H1 (cell line): ENCODE measurements at regions not wholly inside any gene's neighbourhood (a gene's known extent, or its start where the extent isn't known, plus 50 kb on each side); places are given as distances from the start of the nearest gene placed in this dataset.

ENCODE experiments used
- CTCF ChIA-PET: fragments of 300-600 bp; sonication (Branson Sonifier 250); formaldehyde crosslinking; loops from one replicate; lab custom pipeline; 2021; ENCODE audit not compliant: partially characterized antibody; lab: Charles Lee
- POLR2A ChIA-PET: fragments of 300-600 bp; sonication (Branson Sonifier 250); formaldehyde crosslinking; loops from one replicate; lab custom pipeline; 2021; ENCODE audit warnings: inconsistent platforms; ENCODE audit not compliant: partially characterized antibody; lab: Charles Lee
- DNase-seq, 2 experiments: peaks; one replicate each; pipeline versions ENCODE4 v3.0.0 to v3.0.0-alpha.2; 2010 to 2022; ENCODE audit warnings: low spot score in 2 of 2, low read depth in 1 of 2, mixed read lengths in 1 of 2
- FAIRE-seq: peaks from 2 replicates; lab custom pipeline; 2011; peaks lifted over from hg19 to GRCh38; lab: Jason Lieb, UNC
- H2AFZ ChIP-seq: 2 replicates; pipeline ENCODE4 v1.8.1; 2012; ENCODE audit warnings: low read length, inconsistent platforms
- H2AK5ac ChIP-seq: 2 replicates; pipeline ENCODE4 v1.6.1; 2013; ENCODE audit warnings: low read depth, low read length
- H2BK120ac ChIP-seq: replicated peaks from 2 replicates; pipeline ENCODE3; 2013; ENCODE audit warnings: low read depth, low read length, inconsistent platforms
- H2BK12ac ChIP-seq: 2 replicates; pipeline ENCODE4 v1.6.1; 2013; ENCODE audit warnings: low read depth, low read length
- H2BK15ac ChIP-seq: 2 replicates; pipeline ENCODE4 v1.6.1; 2013; ENCODE audit warnings: low read length
- H2BK20ac ChIP-seq: 2 replicates; pipeline ENCODE4 v1.6.1; 2013; ENCODE audit warnings: low read length
- H2BK5ac ChIP-seq: 2 replicates; pipeline ENCODE4 v1.6.1; 2013; ENCODE audit warnings: low read depth, low read length
- H3K14ac ChIP-seq: 2 replicates; pipeline ENCODE4 v1.6.1; 2013; ENCODE audit warnings: inconsistent platforms; ENCODE audit not compliant: insufficient read length
- H3K18ac ChIP-seq: 2 replicates; pipeline ENCODE4 v1.6.1; 2013; ENCODE audit warnings: low read length; ENCODE audit errors: extremely low read depth
- H3K23ac ChIP-seq: 2 replicates; pipeline ENCODE4 v1.6.1; 2013; ENCODE audit warnings: inconsistent platforms; ENCODE audit not compliant: insufficient read length
- H3K23me2 ChIP-seq: 2 replicates; pipeline ENCODE4 v1.6.1; 2013; ENCODE audit warnings: low read depth, low read length
- H3K27ac ChIP-seq: 2 replicates; pipeline ENCODE4 v1.6.1; 2011; ENCODE audit warnings: low read depth, low read length, inconsistent platforms
- H3K27me3 ChIP-seq, 4 experiments: replicated peaks in 1 of 4; 1 replicate in 1 of 4; 2 replicates in 3 of 4; pipeline versions ENCODE4 v1.6.1 to v1.8.1; 2011 to 2013; ENCODE audit warnings: low read length in 3 of 4, mild to moderate bottlenecking in 3 of 4, inconsistent platforms in 2 of 4, mixed read lengths in 2 of 4, moderate library complexity in 1 of 4; ENCODE audit not compliant: control insufficient read depth in 3 of 4, insufficient read depth in 3 of 4; ENCODE audit errors: extremely low read depth in 1 of 4
- H3K36me3 ChIP-seq, 4 experiments: 2 replicates each; pipeline versions ENCODE4 v1.6.1 to v1.8.1; 2011 to 2013; ENCODE audit warnings: mild to moderate bottlenecking in 4 of 4, low read length in 3 of 4, moderate library complexity in 2 of 4, control low read depth in 1 of 4, inconsistent platforms in 1 of 4; ENCODE audit not compliant: insufficient read depth in 4 of 4, control insufficient read depth in 2 of 4
- H3K4ac ChIP-seq: replicated peaks from 2 replicates; pipeline ENCODE3; 2013; ENCODE audit warnings: low read length, low read depth, mixed read lengths, inconsistent platforms; ENCODE audit not compliant: insufficient read length
- H3K4me1 ChIP-seq, 4 experiments: replicated peaks in 1 of 4; 1 replicate in 1 of 4; 2 replicates in 3 of 4; pipeline versions ENCODE4 v1.6.1 to v1.8.1; 2011 to 2013; ENCODE audit warnings: low read length in 3 of 4, inconsistent platforms in 2 of 4, mixed read lengths in 1 of 4; ENCODE audit not compliant: insufficient read depth in 4 of 4, control insufficient read depth in 3 of 4
- H3K4me2 ChIP-seq, 2 experiments: 2 replicates each; pipeline versions ENCODE4 v1.6.1 to v1.8.1; 2011 to 2013; ENCODE audit warnings: low read depth in 2 of 2, low read length in 2 of 2, control low read depth in 1 of 2, inconsistent platforms in 1 of 2, mild to moderate bottlenecking in 1 of 2; ENCODE audit not compliant: insufficient read depth in 1 of 2
- H3K4me3 ChIP-seq, 4 experiments: fragments of 200-600, 300-600 bp in 1 of 4; sonication (generic), shearing (Covaris generic), sonication (Bioruptor Twin) in 1 of 4; 2 replicates each; pipeline versions ENCODE4 v1.5.1 to v1.8.1; 2011 to 2016; ENCODE audit warnings: low read length in 4 of 4, low read depth in 3 of 4, control low read depth in 2 of 4, inconsistent platforms in 2 of 4, mild to moderate bottlenecking in 2 of 4, mixed read lengths in 1 of 4, moderate library complexity in 1 of 4; ENCODE audit not compliant: insufficient read depth in 2 of 4; ENCODE audit errors: extremely low read depth in 1 of 4
- H3K56ac ChIP-seq: replicated peaks from 2 replicates; pipeline ENCODE3; 2013; ENCODE audit warnings: low read depth, mild to moderate bottlenecking, mixed read lengths, low read length, inconsistent platforms; ENCODE audit not compliant: insufficient read length
- H3K79me1 ChIP-seq: 2 replicates; pipeline ENCODE4 v1.6.1; 2013; ENCODE audit warnings: low read depth, low read length, control low read depth
- H3K79me2 ChIP-seq, 2 experiments: 2 replicates each; pipeline versions ENCODE4 v1.6.1 to v1.8.1; 2012 to 2013; ENCODE audit warnings: low read length in 2 of 2, mild to moderate bottlenecking in 2 of 2, inconsistent platforms in 1 of 2; ENCODE audit not compliant: insufficient read depth in 2 of 2, control insufficient read depth in 1 of 2
- H3K9ac ChIP-seq, 4 experiments: replicated peaks in 1 of 4; 1 replicate in 1 of 4; 2 replicates in 3 of 4; pipeline versions ENCODE4 v1.6.1 to v1.8.1; 2011 to 2013; ENCODE audit warnings: low read depth in 3 of 4, low read length in 3 of 4, control low read depth in 2 of 4, mild to moderate bottlenecking in 2 of 4, moderate library complexity in 2 of 4, inconsistent platforms in 1 of 4; ENCODE audit errors: extremely low read depth in 1 of 4
- H3K9me3 ChIP-seq, 2 experiments: 2 replicates each; pipeline versions ENCODE4 v1.6.1 to v1.8.1; 2012 to 2013; ENCODE audit warnings: mild to moderate bottlenecking in 2 of 2, moderate library complexity in 2 of 2, control low read depth in 1 of 2, inconsistent platforms in 1 of 2, low read depth in 1 of 2, low read length in 1 of 2, mixed read lengths in 1 of 2; ENCODE audit not compliant: insufficient read depth in 2 of 2
- H4K20me1 ChIP-seq, 2 experiments: replicated peaks in 1 of 2; 2 replicates each; pipeline versions ENCODE3 to v1.8.1; 2011 to 2013; ENCODE audit warnings: inconsistent platforms in 2 of 2, low read length in 2 of 2, mild to moderate bottlenecking in 1 of 2; ENCODE audit not compliant: insufficient read depth in 2 of 2, control insufficient read depth in 1 of 2
- H4K5ac ChIP-seq: 2 replicates; pipeline ENCODE4 v1.6.1; 2013; ENCODE audit warnings: low read length, low read depth, mixed read lengths, inconsistent platforms; ENCODE audit not compliant: insufficient read length
- H4K8ac ChIP-seq: 2 replicates; pipeline ENCODE4 v1.8.0; 2013; ENCODE audit warnings: mild to moderate bottlenecking, moderate library complexity, low read length, inconsistent platforms; ENCODE audit not compliant: insufficient read depth; ENCODE audit errors: extremely low read depth
- H4K91ac ChIP-seq: replicated peaks from 2 replicates; pipeline ENCODE3; 2013; ENCODE audit warnings: low read length, mixed read lengths, inconsistent platforms; ENCODE audit not compliant: insufficient read length
- ATF3 ChIP-seq: IDR thresholded peaks from 2 replicates; pipeline ENCODE4 v1.6.1; 2011; ENCODE audit warnings: low read depth, mild to moderate bottlenecking, low read length; ENCODE audit not compliant: insufficient read depth
- CEBPB ChIP-seq: IDR thresholded peaks from 2 replicates; pipeline ENCODE4 v1.6.1; 2012; ENCODE audit warnings: low read depth, low read length
- WGBS, 2 experiments: shearing (Covaris generic) in 1 of 2; methylation state at CpG; one replicate each; pipeline versions ENCODE4 v1.1.6 to v1.1.7; 2013 to 2015; ENCODE audit warnings: low lambda C conversion rate in 2 of 2, mixed read lengths in 2 of 2, inconsistent platforms in 1 of 2, low coverage in 1 of 2, missing lambda C conversion rate in 1 of 2; ENCODE audit not compliant: insufficient replicate concordance in 2 of 2, insufficient coverage in 1 of 2, insufficient read length in 1 of 2; ENCODE audit errors: extremely low coverage in 1 of 2, missing lambda C conversion rate in 1 of 2; 5-methylcytosine and 5-hydroxymethylcytosine counted together

- TF ChIP-seq CEBPB (no peak), ATF3 (no peak)
- ChIA-PET POLR2A (no interaction called here), CTCF (interaction anchor here (0.6 kb wide), 2 partner anchors 196 to 395 kb away, joined by 3 to 4 read pairs; no protein-coding TSS in a partner anchor)
- H3K9me3 ChIP-seq: no peaks in the 10 kb centered on the region
- no peak overlapping the region for H4K8ac ChIP-seq
- H2AFZ ChIP-seq: no peak overlapping the region
- H3K4ac ChIP-seq: no peak overlapping the region
- no peak overlapping the region for H4K5ac ChIP-seq
- H2AK5ac ChIP-seq: no peak overlapping the region
- H4K91ac ChIP-seq: no peak overlapping the region
- H3K18ac ChIP-seq: no peak overlapping the region
- FAIRE-seq: no peak
- no peak overlapping the region for H3K23ac ChIP-seq
- peaks cover 1% of the 10 kb centered on the region; the same call in 1 of the 2 replicates for H3K23me2 ChIP-seq
- no peak overlapping the region for H2BK20ac ChIP-seq
- H3K79me1 ChIP-seq: no peaks in the 10 kb centered on the region
- H3K36me3 ChIP-seq: no peaks in the 10 kb centered on the region
- no peak overlapping the region for H3K27ac ChIP-seq
- H3K4me3 ChIP-seq: no peak overlapping the region
- no peak overlapping the region for H3K9ac ChIP-seq
- no peak overlapping the region for H2BK12ac ChIP-seq
- no peak overlapping the region for H2BK120ac ChIP-seq
- no peak overlapping the region for H3K4me2 ChIP-seq
- no peak overlapping the region for H2BK15ac ChIP-seq
- H3K14ac ChIP-seq: no peak overlapping the region
- no peaks in the 10 kb centered on the region for H4K20me1 ChIP-seq
- no peak for DNase-seq
- peaks cover 0 to 4% (median 0%) of the 10 kb centered on the region in 4 experiments; a peak in 1 of 7 replicates for H3K4me1 ChIP-seq
- no peak overlapping the region for H3K56ac ChIP-seq
- H3K79me2 ChIP-seq: no peaks in the 10 kb centered on the region
- WGBS, 2 experiments: 90% methylated on average over 8 of the region's 8 CpGs; no CpG with 5 or more reads in 1 of the 2 experiments
- H2BK5ac ChIP-seq: no peak overlapping the region
- H3K27me3 ChIP-seq: no peaks in the 10 kb centered on the region
Observed at GRCh38 chr3:80754969-80755368, 987.2 kb upstream of the ROBO1 start.
